HCT116 (cell line): ENCODE measurements at regions not wholly inside any gene's neighbourhood (a gene's known extent, or its start where the extent isn't known, plus 50 kb on each side); places are given as distances from the start of the nearest gene placed in this dataset.

Source experiments
- ATAC-seq: fragments of 200-7000 bp; cut with Tn5 transposase; 2 replicates; pipeline ENCODE4 v1.9.1; 2020; ENCODE audit warnings: mild to moderate bottlenecking, moderate library complexity
- BruUV-seq: library from RNA; stranded (reverse); fragments of 400-500 nt; replicated peaks from 2 replicates; lab custom pipeline; 2021; lab: Mats Ljungman, UMichigan
- CTCF ChIA-PET: fragments of 300-600 bp; sonication (Branson Sonifier 250); formaldehyde crosslinking; loops from one replicate; lab custom pipeline; 2021; ENCODE audit warnings: antibody characterized with exemption; lab: Charles Lee
- POLR2A ChIA-PET: fragments of 300-600, 350-600 bp; sonication (Branson Sonifier 250); formaldehyde crosslinking; loops from one replicate; lab custom pipeline; 2021; ENCODE audit warnings: antibody characterized with exemption; lab: Charles Lee
- RAD21 ChIA-PET, 2 experiments: fragments of 300-600 bp; sonication (Branson Sonifier 250); formaldehyde crosslinking; loops; one replicate each; lab custom pipeline; 2023; ENCODE audit warnings: low total read pairs in 2 of 2; ENCODE audit not compliant: uncharacterized antibody in 2 of 2, unreplicated experiment in 2 of 2, low non-redundant PET in 1 of 2; lab: Charles Lee
- DNase-seq: peaks from one replicate; pipeline ENCODE4 v3.0.0-alpha.2; 2010; ENCODE audit warnings: low read depth, low spot score
- H2AFZ ChIP-seq: fragments of 200-600 bp; shearing (Covaris generic), sonication (generic); 2 replicates; pipeline ENCODE4 v1.6.1; 2017; ENCODE audit warnings: low read depth, mixed run types, mixed read lengths, antibody characterized with exemption, low read length; ENCODE audit not compliant: poor library complexity, severe bottlenecking
- H3K27ac ChIP-seq: 2 replicates; pipeline ENCODE4 v1.5.1; 2012; ENCODE audit warnings: low read depth, low read length
- H3K27me3 ChIP-seq: fragments of 200-600 bp; sonication (generic); 2 replicates; pipeline ENCODE4 v1.6.1; 2016; ENCODE audit warnings: mixed run types, low read length, mixed read lengths; ENCODE audit not compliant: insufficient read depth
- H3K36me3 ChIP-seq, 2 experiments: fragments of 200-500 bp in 1 of 2; fragments of 200-600 bp in 1 of 2; sonication (Bioruptor generic) in 1 of 2; sonication (generic) in 1 of 2; 2 replicates each; pipeline versions ENCODE4 v1.5.1 to v1.6.1; 2014 to 2016; ENCODE audit warnings: low read length in 2 of 2, inconsistent platforms in 1 of 2, mixed read lengths in 1 of 2, mixed run types in 1 of 2; ENCODE audit not compliant: insufficient read depth in 2 of 2, control insufficient read depth in 1 of 2
- H3K4me1 ChIP-seq, 2 experiments: fragments of 200-600 bp in 1 of 2; sonication (generic) in 1 of 2; 2 replicates each; pipeline versions ENCODE4 v1.5.1 to v1.6.1; 2012 to 2017; ENCODE audit warnings: low read length in 2 of 2, inconsistent platforms in 1 of 2, mild to moderate bottlenecking in 1 of 2, mixed read lengths in 1 of 2, mixed run types in 1 of 2, moderate library complexity in 1 of 2; ENCODE audit not compliant: insufficient read depth in 2 of 2, control insufficient read depth in 1 of 2
- H3K4me2 ChIP-seq: fragments of 200-600 bp; sonication (generic); 2 replicates; pipeline ENCODE4 v1.6.1; 2017; ENCODE audit warnings: mixed run types, low read length, mixed read lengths
- H3K4me3 ChIP-seq, 2 experiments: fragments of 200-600 bp in 1 of 2; sonication (generic) in 1 of 2; replicated peaks in 1 of 2; 2 replicates each; pipeline ENCODE4 v1.5.1; 2011 to 2016; ENCODE audit warnings: low read length in 2 of 2, control low read depth in 1 of 2, low read depth in 1 of 2, mild to moderate bottlenecking in 1 of 2, mixed read lengths in 1 of 2, mixed run types in 1 of 2
- H3K79me2 ChIP-seq: fragments of 200-600 bp; sonication (generic); 2 replicates; pipeline ENCODE4 v1.6.1; 2017; ENCODE audit warnings: mild to moderate bottlenecking, mixed run types, low read length, moderate library complexity, mixed read lengths; ENCODE audit not compliant: insufficient read depth
- H3K9ac ChIP-seq: fragments of 200-600 bp; sonication (generic); 2 replicates; pipeline ENCODE4 v1.6.1; 2016; ENCODE audit warnings: low read length, mixed read lengths
- H3K9me2 ChIP-seq: fragments of 200-600 bp; sonication (generic), shearing (Covaris generic); 2 replicates; pipeline ENCODE4 v1.6.1; 2017; ENCODE audit warnings: mixed run types, mild to moderate bottlenecking, moderate library complexity; ENCODE audit not compliant: insufficient read depth
- H3K9me3 ChIP-seq, 2 experiments: fragments of 200-500 bp in 1 of 2; fragments of 200-600 bp in 1 of 2; sonication (Bioruptor generic) in 1 of 2; sonication (generic) in 1 of 2; 2 replicates each; pipeline ENCODE4 v1.6.1; 2014 to 2017; ENCODE audit warnings: low read length in 2 of 2, mixed read lengths in 2 of 2, inconsistent platforms in 1 of 2, low read depth in 1 of 2, mild to moderate bottlenecking in 1 of 2, mixed run types in 1 of 2, moderate library complexity in 1 of 2; ENCODE audit not compliant: control insufficient read depth in 1 of 2, insufficient read depth in 1 of 2
- H4K20me1 ChIP-seq: fragments of 200-600 bp; sonication (generic), shearing (Covaris generic); 2 replicates; pipeline ENCODE4 v1.6.1; 2017; ENCODE audit warnings: mixed run types, mild to moderate bottlenecking, moderate library complexity; ENCODE audit not compliant: insufficient read depth
- CBX3 ChIP-seq: IDR thresholded peaks from 2 replicates; pipeline ENCODE4 v1.6.1; 2012; ENCODE audit warnings: low read depth
- CEBPB ChIP-seq: IDR thresholded peaks from 2 replicates; pipeline ENCODE4 v1.6.1; 2012; ENCODE audit warnings: low read depth
- EGR1 ChIP-seq: IDR thresholded peaks from 2 replicates; pipeline ENCODE4 v1.6.1; 2012; ENCODE audit warnings: low read depth
- EZH2 ChIP-seq: fragments of 200-600 bp; sonication (generic); IDR thresholded peaks from 2 replicates; pipeline ENCODE4 v1.6.1; 2017; ENCODE audit warnings: antibody characterized with exemption, mixed run types
- MAX ChIP-seq: IDR thresholded peaks from 2 replicates; pipeline ENCODE4 v1.6.1; 2012
- POLR2A ChIP-seq: IDR thresholded peaks from 2 replicates; pipeline ENCODE4 v1.7.0; 2011; ENCODE audit warnings: borderline replicate concordance; ENCODE audit not compliant: insufficient read depth, insufficient read length; ENCODE audit errors: extremely low read depth
- SRF ChIP-seq: IDR thresholded peaks from 2 replicates; pipeline ENCODE4 v1.6.1; 2012; ENCODE audit warnings: low read depth
- ZBTB33 ChIP-seq: IDR thresholded peaks from 2 replicates; pipeline ENCODE4 v1.6.1; 2011; ENCODE audit warnings: mild to moderate bottlenecking, low read length, moderate library complexity; ENCODE audit not compliant: insufficient replicate concordance; ENCODE audit errors: extremely low read depth
- ZNF274 ChIP-seq: fragments of 200-500 bp; sonication (Bioruptor generic); IDR thresholded peaks from 2 replicates; pipeline ENCODE4 v1.6.1; 2014; ENCODE audit warnings: mild to moderate bottlenecking, low read depth, low read length, inconsistent platforms
- intact Hi-C: fragments of 100-400 bp; cut with micrococcal nuclease; formaldehyde crosslinking; loops from 2 replicates; pipeline ENCODE4 v1.10.0; 2022

- TF ChIP-seq CEBPB (no peak), EGR1 (no peak), SRF (no peak), POLR2A (no peak), ZNF274 (no peak)
Measured at GRCh38 chr7:136783934-136784333, 84.5 kb upstream of the CHRM2 start (continued).

GRCh38 chr7:136741941-136742340, 126.5 kb upstream of the CHRM2 start:
- Histone ChIP-seq H3K9me2 (no peaks in the 10 kb centered on the region), H3K79me2 (no peaks in the 10 kb centered on the region), H3K36me3 (no peaks in the 10 kb centered on the region)
- no peak for ATAC-seq
- intact Hi-C loops: no loop called here
- TF ChIP-seq MAX (no peak), EGR1 (no peak), CBX3 (no peak), EZH2 (no peak), ZBTB33 (no peak), CEBPB (no peak), SRF (no peak)
- TF ChIP-seq, all 23 proteins: peak for 0
- Histone ChIP-seq H4K20me1 (no peaks in the 10 kb centered on the region), H3K4me2 (no peak overlapping the region), H3K9ac (no peak overlapping the region), H3K27ac (no peak overlapping the region), H3K4me3 (no peak overlapping the region), H3K27me3 (no peaks in the 10 kb centered on the region), H3K4me1 (no peaks in the 10 kb centered on the region), H3K9me3 (peaks cover 0 to 19% of the 10 kb centered on the region in 2 experiments; a peak in 2 of 4 replicates), H2AFZ (no peak overlapping the region)
- no peak for DNase-seq
- ChIA-PET CTCF (no interaction called here), RAD21 (no interaction called here), POLR2A (no interaction called here)
- no TSS peak for BruUV-seq
